Ovary (tissue), 3 donors: ENCODE measurements at regions not wholly inside any gene's neighbourhood (a gene's known extent, or its start where the extent isn't known, plus 50 kb on each side); places are given as distances from the start of the nearest gene placed in this dataset.

Experiments used
- CTCF ChIP-seq, 3 donors: fragments of 450-650 bp in 2 of 3; fragments of 200-600 bp in 1 of 3; IDR thresholded peaks; one replicate each; pipeline versions ENCODE4 v1.5.1 to v1.8.0; 2016 to 2022; ENCODE audit warnings: antibody characterized with exemption in 3 of 3, mild to moderate bottlenecking in 1 of 3
- POLR2A ChIP-seq: fragments of 450-650 bp; IDR thresholded peaks from one replicate; pipeline ENCODE4 v1.6.1; 2017; ENCODE audit warnings: antibody characterized with exemption, mild to moderate bottlenecking, moderate library complexity
- donor health status: DM: no; HTN: no; CAD: no.

GRCh38 chr18:62460851-62461300, 61.9 kb upstream of the ZCCHC2 start:
- no peak for TF ChIP-seq POLR2A
- TF ChIP-seq CTCF (IDR thresholded peaks at IDR 0.05): no peak
